ENCODE measurements at regions not wholly inside any gene's neighbourhood (a gene's known extent, or its start where the extent isn't known, plus 50 kb on each side); places are given as distances from the start of the nearest gene placed in this dataset.

DNA sequence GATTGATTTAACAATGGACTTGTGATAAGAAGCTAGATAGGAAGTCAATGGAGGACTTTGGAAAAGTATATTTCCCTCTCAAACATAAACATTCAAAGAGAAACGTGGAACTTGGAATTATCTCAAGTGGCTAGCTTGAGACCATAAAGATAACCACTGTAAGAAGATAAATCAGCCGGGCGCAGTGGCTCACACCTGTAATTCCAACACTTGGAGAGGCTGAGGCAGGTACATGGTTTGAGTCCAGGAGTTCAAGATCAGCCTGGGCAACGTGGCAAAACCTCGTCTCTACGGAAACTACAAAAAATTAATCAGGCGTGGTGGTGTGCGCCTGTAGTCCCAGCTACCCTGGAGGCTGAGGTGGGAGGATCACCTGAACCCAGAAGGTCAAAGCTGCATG, 405.9 kb upstream of the ACVR2A start:
- TF ChIP-seq EZH2 (IDR thresholded peaks at IDR 0.05; ENCODE audit: low read length, unreplicated experiment) (no peak), EZH2phosphoT487 (IDR thresholded peaks at IDR 0.05; ENCODE audit: borderline replicate concordance, low read length) (no peak)
- TF ChIP-seq, protein P1, sequence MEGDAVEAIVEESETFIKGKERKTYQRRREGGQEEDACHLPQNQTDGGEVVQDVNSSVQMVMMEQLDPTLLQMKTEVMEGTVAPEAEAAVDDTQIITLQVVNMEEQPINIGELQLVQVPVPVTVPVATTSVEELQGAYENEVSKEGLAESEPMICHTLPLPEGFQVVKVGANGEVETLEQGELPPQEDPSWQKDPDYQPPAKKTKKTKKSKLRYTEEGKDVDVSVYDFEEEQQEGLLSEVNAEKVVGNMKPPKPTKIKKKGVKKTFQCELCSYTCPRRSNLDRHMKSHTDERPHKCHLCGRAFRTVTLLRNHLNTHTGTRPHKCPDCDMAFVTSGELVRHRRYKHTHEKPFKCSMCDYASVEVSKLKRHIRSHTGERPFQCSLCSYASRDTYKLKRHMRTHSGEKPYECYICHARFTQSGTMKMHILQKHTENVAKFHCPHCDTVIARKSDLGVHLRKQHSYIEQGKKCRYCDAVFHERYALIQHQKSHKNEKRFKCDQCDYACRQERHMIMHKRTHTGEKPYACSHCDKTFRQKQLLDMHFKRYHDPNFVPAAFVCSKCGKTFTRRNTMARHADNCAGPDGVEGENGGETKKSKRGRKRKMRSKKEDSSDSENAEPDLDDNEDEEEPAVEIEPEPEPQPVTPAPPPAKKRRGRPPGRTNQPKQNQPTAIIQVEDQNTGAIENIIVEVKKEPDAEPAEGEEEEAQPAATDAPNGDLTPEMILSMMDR (conservative IDR thresholded peaks at IDR 0.05; ENCODE audit: low read depth, low read length): no peak
- Histone ChIP-seq H2AFZ (ENCODE audit: low read length) (no peak overlapping the region), H3K4me3 (ENCODE audit: low read length) (no peak overlapping the region), H3K27ac (ENCODE audit: low read length) (no peak overlapping the region), H3K4me2 (ENCODE audit: low read length) (no peak overlapping the region), H3K9me2 (replicated peaks; ENCODE audit: low read length) (no peaks in the 10 kb centered on the region), H3K36me3 (ENCODE audit: low read depth, low read length) (no peaks in the 10 kb centered on the region), H3F3A (ENCODE audit: low read length, unreplicated experiment) (no peaks in the 10 kb centered on the region), H3K4me1 (ENCODE audit: insufficient read depth, low read length) (no peaks in the 10 kb centered on the region), H4K20me1 (ENCODE audit: low read length) (no peaks in the 10 kb centered on the region), H3K79me2 (ENCODE audit: low read length) (no peaks in the 10 kb centered on the region), H3K9ac (ENCODE audit: low read length) (no peak overlapping the region), H3K9me3 (ENCODE audit: low read length) (no peaks in the 10 kb centered on the region), H3K27me3 (ENCODE audit: low read length) (no peaks in the 10 kb centered on the region)
- ChIA-PET POLR2A (ENCODE audit: unreplicated experiment) (no interaction called here), CTCF (no interaction called here)
- intact Hi-C loops (cut with micrococcal nuclease): no loop called here
- DNase-seq: no peak
- no peak for ATAC-seq
- BruUV-seq (replicated peaks): no TSS peak

DNA sequence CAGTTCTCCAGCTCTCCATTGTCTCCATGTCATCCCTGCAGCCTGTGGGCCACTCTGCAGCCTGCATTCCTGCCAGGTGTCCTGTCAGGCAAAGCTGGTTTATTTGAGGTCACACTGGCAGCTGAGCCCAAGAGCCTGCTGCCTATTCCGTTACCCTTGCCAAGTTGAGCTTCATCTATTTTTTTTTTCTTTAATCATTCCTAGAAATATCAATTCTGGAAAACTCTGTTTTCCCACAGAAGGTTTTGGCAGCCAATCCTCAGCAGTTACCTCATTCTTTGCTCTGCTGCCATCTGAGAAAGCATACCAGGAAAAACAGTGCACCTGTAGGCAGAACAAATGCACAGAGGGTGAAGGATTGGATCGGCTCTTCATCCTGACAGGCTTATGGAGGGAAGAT, 411.0 kb upstream of the ACVR2A start:
- Histone ChIP-seq H3K9me2 (replicated peaks; ENCODE audit: low read length) (no peaks in the 10 kb centered on the region), H3K4me1 (ENCODE audit: insufficient read depth, low read length) (peaks cover under 1% of the 10 kb centered on the region; the same call in 1 of the 2 replicates), H3K4me3 (ENCODE audit: low read length) (no peak overlapping the region), H3K27me3 (ENCODE audit: low read length) (no peaks in the 10 kb centered on the region), H3K79me2 (ENCODE audit: low read length) (no peaks in the 10 kb centered on the region), H4K20me1 (ENCODE audit: low read length) (no peaks in the 10 kb centered on the region), H3K9me3 (ENCODE audit: low read length) (no peaks in the 10 kb centered on the region), H3K4me2 (ENCODE audit: low read length) (no peak overlapping the region), H2AFZ (ENCODE audit: low read length) (no peak overlapping the region), H3F3A (ENCODE audit: low read length, unreplicated experiment) (no peaks in the 10 kb centered on the region), H3K27ac (ENCODE audit: low read length) (no peak overlapping the region), H3K36me3 (ENCODE audit: low read depth, low read length) (no peaks in the 10 kb centered on the region), H3K9ac (ENCODE audit: low read length) (no peak overlapping the region)
- TF ChIP-seq EZH2phosphoT487 (IDR thresholded peaks at IDR 0.05; ENCODE audit: borderline replicate concordance, low read length) (no peak), EZH2 (IDR thresholded peaks at IDR 0.05; ENCODE audit: low read length, unreplicated experiment) (no peak)
- TF ChIP-seq, protein P1 (conservative IDR thresholded peaks at IDR 0.05; ENCODE audit: low read depth, low read length): no peak
- ATAC-seq (no peak), DNase-seq (no peak)
- ChIA-PET POLR2A (ENCODE audit: unreplicated experiment) (interaction anchor here (0.5 kb wide), 1 partner anchor 481 kb away, joined by 13 read pairs; no protein-coding TSS in a partner anchor), CTCF (no interaction called here)
- intact Hi-C loops (cut with micrococcal nuclease): no loop called here
- BruUV-seq (replicated peaks): no TSS peak

DNA sequence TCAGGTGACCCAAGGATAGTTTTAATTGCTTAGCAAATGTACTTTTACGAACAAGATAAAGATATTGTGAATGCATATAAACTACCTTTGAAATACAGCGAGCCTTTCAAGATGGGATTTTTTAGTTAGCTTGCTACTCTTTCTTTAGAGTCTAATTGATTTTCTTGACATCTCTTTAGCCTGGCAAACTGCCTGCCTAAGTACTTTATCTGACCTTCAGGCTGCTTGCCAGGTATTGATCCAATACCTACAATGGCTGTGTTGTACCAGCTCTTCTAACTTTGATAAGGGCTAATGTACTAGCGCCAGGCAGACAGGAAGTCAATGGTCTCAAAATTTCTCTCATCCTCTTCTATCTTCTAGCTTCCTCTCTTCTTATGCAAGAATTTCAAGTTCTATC, 414.4 kb upstream of the ACVR2A start:
- DNase-seq (no peak), ATAC-seq (no peak)
- peaks cover 12% of the 10 kb centered on the region for H3K4me1 ChIP-seq (ENCODE audit: insufficient read depth, low read length)
- H3K9me2 ChIP-seq (replicated peaks; ENCODE audit: low read length): no peaks in the 10 kb centered on the region
- H3K9me3 ChIP-seq (ENCODE audit: low read length): no peaks in the 10 kb centered on the region
- no peak overlapping the region for H3K9ac ChIP-seq (ENCODE audit: low read length)
- H3K4me2 ChIP-seq (ENCODE audit: low read length): no peak overlapping the region
- no peaks in the 10 kb centered on the region for H3K27me3 ChIP-seq (ENCODE audit: low read length)
- H3F3A ChIP-seq (ENCODE audit: low read length, unreplicated experiment): no peaks in the 10 kb centered on the region
- ChIA-PET POLR2A (ENCODE audit: unreplicated experiment) (no interaction called here), CTCF (no interaction called here)
- no peak overlapping the region for H3K27ac ChIP-seq (ENCODE audit: low read length)
- no TSS peak for BruUV-seq (replicated peaks)
- H4K20me1 ChIP-seq (ENCODE audit: low read length): no peaks in the 10 kb centered on the region
- H3K4me3 ChIP-seq (ENCODE audit: low read length): no peak overlapping the region
- intact Hi-C loops (cut with micrococcal nuclease): no loop called here
- H3K36me3 ChIP-seq (ENCODE audit: low read depth, low read length): no peaks in the 10 kb centered on the region
- H3K79me2 ChIP-seq (ENCODE audit: low read length): no peaks in the 10 kb centered on the region
- H2AFZ ChIP-seq (ENCODE audit: low read length): no peak overlapping the region
- TF ChIP-seq EZH2phosphoT487 (IDR thresholded peaks at IDR 0.05; ENCODE audit: borderline replicate concordance, low read length) (no peak), EZH2 (IDR thresholded peaks at IDR 0.05; ENCODE audit: low read length, unreplicated experiment) (no peak)
- TF ChIP-seq, protein P1 (conservative IDR thresholded peaks at IDR 0.05; ENCODE audit: low read depth, low read length): no peak

All from PC-3 (cell line).